HepG2 (cell line): ENCODE measurements at regions not wholly inside any gene's neighbourhood (a gene's known extent, or its start where the extent isn't known, plus 50 kb on each side); places are given as distances from the start of the nearest gene placed in this dataset.

Source experiments
- AGO2 ChIP-seq: fragments of 200-400 bp; formaldehyde crosslinking; optimal IDR thresholded peaks from 2 replicates; pipeline ENCODE3; 2017; ENCODE audit warnings: mild to moderate bottlenecking, low read depth, low read length, moderate library complexity
- ATF4 ChIP-seq, 2 experiments: fragments of 450-650 bp in 1 of 2; sonication (generic) in 1 of 2; formaldehyde crosslinking; IDR thresholded peaks; 2 replicates each; pipeline versions ENCODE4 v1.5.0 to v1.8.0; 2020 to 2022; ENCODE audit warnings: mild to moderate bottlenecking in 1 of 2, missing genetic modification reagents in 1 of 2
- CC2D1A ChIP-seq: sonication (generic); formaldehyde crosslinking; IDR thresholded peaks from 2 replicates; pipeline ENCODE4 v1.8.1; 2023; ENCODE audit warnings: mild to moderate bottlenecking, missing genetic modification reagents
- GABPA ChIP-seq, 2 experiments: IDR thresholded peaks; 2 replicates each; pipeline ENCODE4 v1.6.1; 2011 to 2016; ENCODE audit warnings: low read depth in 2 of 2, low read length in 1 of 2, missing biosample characterization in 1 of 2, missing genetic modification characterization in 1 of 2
- HMGXB3 ChIP-seq: sonication (generic); formaldehyde crosslinking; IDR thresholded peaks from 2 replicates; pipeline ENCODE4 v1.4.0; 2020; ENCODE audit warnings: missing genetic modification reagents, borderline replicate concordance
- HMGXB4 ChIP-seq, 2 experiments: sonication (generic) in 1 of 2; formaldehyde crosslinking in 1 of 2; IDR thresholded peaks; 2 replicates each; pipeline versions ENCODE4 v1.4.0 to v1.6.1; 2018 to 2020; ENCODE audit warnings: missing genetic modification reagents in 2 of 2, borderline replicate concordance in 1 of 2, low read depth in 1 of 2, mild to moderate bottlenecking in 1 of 2, missing biosample characterization in 1 of 2
- KDM1A ChIP-seq: IDR thresholded peaks from 2 replicates; pipeline ENCODE4 v1.6.1; 2016; ENCODE audit warnings: missing compliant biosample characterization
- NFKB2 ChIP-seq: sonication (generic); formaldehyde crosslinking; IDR thresholded peaks from 2 replicates; pipeline ENCODE4 v1.4.0; 2020; ENCODE audit warnings: missing genetic modification reagents, borderline replicate concordance
- NR0B2 ChIP-seq: sonication (generic); formaldehyde crosslinking; IDR thresholded peaks from 2 replicates; pipeline ENCODE4 v1.4.0; 2020; ENCODE audit warnings: mild to moderate bottlenecking, missing genetic modification reagents
- PATZ1 ChIP-seq: sonication (generic); formaldehyde crosslinking; IDR thresholded peaks from 2 replicates; pipeline ENCODE4 v1.4.0; 2020; ENCODE audit warnings: missing genetic modification reagents
- ZBTB39 ChIP-seq: sonication (generic); formaldehyde crosslinking; IDR thresholded peaks from 2 replicates; pipeline ENCODE4 v1.5.0; 2020; ENCODE audit warnings: missing genetic modification reagents
- ZNF576 ChIP-seq: sonication (generic); formaldehyde crosslinking; IDR thresholded peaks from 2 replicates; pipeline ENCODE4 v1.4.0; 2020; ENCODE audit warnings: mild to moderate bottlenecking, missing genetic modification reagents
- ZNF749 ChIP-seq: sonication (generic); formaldehyde crosslinking; IDR thresholded peaks from 2 replicates; pipeline ENCODE4 v1.8.0; 2022; ENCODE audit warnings: mild to moderate bottlenecking, missing genetic modification reagents, moderate library complexity, borderline replicate concordance

- TF ChIP-seq ATF4 (CRISPR knock-in tag; IDR thresholded peaks at IDR 0.05): no peak
- TF ChIP-seq NR0B2 (CRISPR knock-in tag): peak; percentile 70; the same call in 1 of the 2 replicates
- no peak for TF ChIP-seq CC2D1A (CRISPR knock-in tag)
- TF ChIP-seq ZBTB39 (CRISPR knock-in tag): no peak
- 0 out of 2 replicates have a peak, but pooled peaks have one; percentile 63 for TF ChIP-seq ZNF749
- TF ChIP-seq HMGXB4 (CRISPR knock-in tag; IDR thresholded peaks at IDR 0.05; ENCODE audit: borderline replicate concordance in 1 of 2, low read depth in 1 of 2): peak; percentile 69 to 88; a peak in 2 of 4 replicates
- TF ChIP-seq PATZ1 (CRISPR knock-in tag): no peak
- no peak for TF ChIP-seq GABPA (IDR thresholded peaks at IDR 0.05; ENCODE audit: low read depth, low read length)
- TF ChIP-seq GABPA (CRISPR knock-in tag; IDR thresholded peaks at IDR 0.05; ENCODE audit: low read depth): no peak
- no peak for TF ChIP-seq KDM1A
- no peak for TF ChIP-seq HMGXB3 (CRISPR knock-in tag)
- no peak for TF ChIP-seq AGO2
- peak; percentile 73; the same call in 1 of the 2 replicates for TF ChIP-seq NFKB2
- no peak for TF ChIP-seq ZNF576
These were observed 226.7 kb upstream of the C2CD4B start (continued) for GRCh38 chr15:62391641-62392262.
